Activated naive CD4-positive, alpha-beta T cell treated with anti-CD3 and anti-CD28 coated beads, Interleukin-2, amount 10 ng/mL, durations not matched to agents 7 days and 5 days (primary cell): ENCODE measurements at regions not wholly inside any gene's neighbourhood (a gene's known extent, or its start where the extent isn't known, plus 50 kb on each side); places are given as distances from the start of the nearest gene placed in this dataset.
"Not testable (repeated sequence)": the region's sequence is repeated elsewhere in the genome, so short reads cannot be mapped to it uniquely, and the experiment has no call there.

Experiments used
- CTCF ChIA-PET: fragments of 350-600 bp; sonication (Branson Sonifier 250); formaldehyde crosslinking; loops from one replicate; lab custom pipeline; 2021; ENCODE audit warnings: antibody characterized with exemption; lab: Charles Lee
- DNase-seq: peaks from one replicate; pipeline ENCODE4 v3.0.0-alpha.2; 2020
- H3K27ac Mint-ChIP-seq: one replicate; pipeline ENCODE4 v1.8.0; 2021; ENCODE audit warnings: mild to moderate bottlenecking, moderate library complexity, mixed read lengths
- H3K27me3 Mint-ChIP-seq: one replicate; pipeline ENCODE4 v1.8.0; 2021; ENCODE audit warnings: mild to moderate bottlenecking, mixed read lengths
- H3K36me3 Mint-ChIP-seq: one replicate; pipeline ENCODE4 v1.8.0; 2021; ENCODE audit warnings: mixed read lengths
- H3K4me1 Mint-ChIP-seq: one replicate; pipeline ENCODE4 v1.8.0; 2021; ENCODE audit warnings: mixed read lengths
- H3K4me3 Mint-ChIP-seq: one replicate; pipeline ENCODE4 v1.8.0; 2021; ENCODE audit warnings: mild to moderate bottlenecking, moderate library complexity, mixed read lengths
- H3K9me3 Mint-ChIP-seq: one replicate; pipeline ENCODE4 v1.8.0; 2021; ENCODE audit warnings: mixed read lengths

DNA sequence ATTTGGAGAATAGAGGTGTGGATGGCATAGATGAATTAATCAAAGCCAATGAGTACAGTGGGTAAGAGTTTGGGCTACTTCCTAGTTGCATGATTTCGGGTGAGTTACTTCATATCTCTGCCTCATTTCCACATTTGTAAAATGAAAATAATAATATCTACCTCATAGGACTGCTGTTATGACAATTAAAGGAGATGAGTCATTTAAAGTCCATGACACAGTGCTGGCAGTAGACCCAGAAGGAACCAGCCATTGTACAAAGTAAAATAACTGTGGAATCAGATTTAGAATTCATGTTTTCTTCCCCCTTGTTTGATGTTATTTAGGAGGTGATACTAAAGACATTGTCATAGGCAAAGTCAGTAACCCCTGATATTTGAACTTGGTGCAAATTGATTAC lies 139.5 kb upstream of the SLC27A6 start:
- no peaks in the 10 kb centered on the region for H3K4me1 Mint-ChIP-seq
- no peak for DNase-seq
- no peaks in the 10 kb centered on the region for H3K27me3 Mint-ChIP-seq
- H3K4me3 Mint-ChIP-seq = no peak overlapping the region
- H3K36me3 Mint-ChIP-seq = no peaks in the 10 kb centered on the region
- CTCF ChIA-PET = no interaction called here
- H3K27ac Mint-ChIP-seq = no peak overlapping the region
- no peaks in the 10 kb centered on the region for H3K9me3 Mint-ChIP-seq

DNA sequence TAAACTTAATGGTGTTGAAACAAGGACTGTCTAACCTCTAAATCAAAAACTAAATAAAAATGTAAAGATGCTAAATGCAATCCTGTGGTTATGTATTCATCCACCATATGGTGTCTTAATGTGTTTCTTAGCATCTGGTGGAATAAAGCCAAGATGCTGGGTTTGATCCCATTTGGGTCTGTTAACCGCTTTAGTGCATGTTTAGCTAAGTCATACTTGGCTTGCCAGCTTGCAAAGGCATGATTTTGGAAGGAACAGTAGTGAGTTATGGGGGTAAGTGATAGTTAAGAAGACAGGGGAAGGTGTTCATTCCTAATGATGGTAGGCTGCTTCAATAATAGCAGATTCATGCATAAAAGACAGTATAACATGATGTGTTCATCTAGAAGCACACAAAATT lies 139.0 kb upstream of the SLC27A6 start:
- DNase-seq = no peak
- Mint-ChIP-seq H3K9me3 (no peaks in the 10 kb centered on the region), H3K27ac (no peak overlapping the region), H3K4me3 (no peak overlapping the region), H3K4me1 (no peaks in the 10 kb centered on the region), H3K27me3 (no peaks in the 10 kb centered on the region), H3K36me3 (no peaks in the 10 kb centered on the region)
- CTCF ChIA-PET = no interaction called here

DNA sequence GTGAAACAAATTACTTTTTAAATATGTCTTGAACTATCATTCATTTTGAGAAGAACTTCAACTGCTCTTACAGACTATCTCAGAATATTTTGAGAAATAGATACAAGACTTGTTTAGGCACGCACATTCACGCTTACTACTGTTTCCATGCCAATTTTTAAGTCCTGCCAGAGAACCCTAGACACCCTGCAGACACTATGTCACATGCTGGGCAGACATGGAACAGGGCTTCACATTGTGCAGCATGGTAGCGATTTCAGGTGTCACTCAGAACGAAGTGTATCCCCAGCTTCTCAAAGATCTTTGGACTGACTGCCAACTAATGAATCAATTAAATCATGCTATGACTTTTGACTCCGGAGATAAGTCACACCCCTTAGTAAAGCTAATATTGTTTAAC lies 128.7 kb upstream of the SLC27A6 start:
- no peaks in the 10 kb centered on the region for H3K4me1 Mint-ChIP-seq
- no peak overlapping the region for H3K4me3 Mint-ChIP-seq
- H3K27me3 Mint-ChIP-seq = no peaks in the 10 kb centered on the region
- H3K9me3 Mint-ChIP-seq = no peaks in the 10 kb centered on the region
- H3K36me3 Mint-ChIP-seq = no peaks in the 10 kb centered on the region
- CTCF ChIA-PET = no interaction called here
- no peak for DNase-seq
- no peak overlapping the region for H3K27ac Mint-ChIP-seq

DNA sequence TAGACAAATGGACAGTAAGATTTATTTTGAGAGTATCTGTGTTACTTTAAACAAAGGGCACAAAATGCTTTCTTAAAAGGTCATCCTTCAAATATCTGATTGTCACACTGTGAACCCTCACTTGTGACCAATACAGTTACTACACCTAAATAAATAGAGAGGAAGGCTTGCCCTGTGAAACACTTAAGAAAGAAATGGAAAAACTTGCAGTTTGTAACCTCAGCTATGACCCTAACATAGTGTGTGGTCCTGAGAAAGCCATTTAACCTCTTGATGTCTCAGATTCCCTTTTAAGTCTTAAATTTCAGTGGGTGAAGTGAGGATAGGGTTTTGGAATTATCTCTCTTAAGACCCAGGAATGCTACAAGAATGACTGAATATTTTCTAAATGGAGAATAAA lies 126.7 kb upstream of the SLC27A6 start:
- H3K27ac Mint-ChIP-seq = no peak overlapping the region
- no peaks in the 10 kb centered on the region for H3K9me3 Mint-ChIP-seq
- no peak for DNase-seq
- no peaks in the 10 kb centered on the region for H3K36me3 Mint-ChIP-seq
- CTCF ChIA-PET = no interaction called here
- H3K4me3 Mint-ChIP-seq = no peak overlapping the region
- H3K27me3 Mint-ChIP-seq = no peaks in the 10 kb centered on the region
- no peaks in the 10 kb centered on the region for H3K4me1 Mint-ChIP-seq

DNA sequence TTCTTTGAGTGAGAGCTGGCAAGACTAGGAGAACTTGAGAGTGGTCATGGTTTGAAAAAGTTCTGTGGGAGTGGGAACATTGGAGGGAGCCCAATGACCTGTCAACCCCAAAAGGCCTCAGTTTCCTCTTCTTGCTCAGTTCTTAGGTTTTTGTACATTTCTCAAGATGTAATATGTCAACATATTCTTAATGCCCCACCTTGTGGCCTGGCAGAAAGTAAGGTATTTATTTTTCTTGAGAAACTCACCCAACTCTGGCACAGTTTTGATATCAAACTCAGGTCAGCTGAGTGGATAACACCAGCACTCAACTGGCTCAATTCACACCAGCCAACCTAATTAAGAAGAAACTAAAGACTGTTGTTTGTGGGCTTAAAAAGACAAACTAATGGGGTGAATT lies 123.0 kb upstream of the SLC27A6 start:
- H3K27ac Mint-ChIP-seq = no peak overlapping the region
- H3K27me3 Mint-ChIP-seq = no peaks in the 10 kb centered on the region
- H3K4me3 Mint-ChIP-seq = no peak overlapping the region
- DNase-seq = no peak
- CTCF ChIA-PET = no interaction called here
- no peaks in the 10 kb centered on the region for H3K9me3 Mint-ChIP-seq
- H3K4me1 Mint-ChIP-seq = no peaks in the 10 kb centered on the region
- H3K36me3 Mint-ChIP-seq = no peaks in the 10 kb centered on the region

DNA sequence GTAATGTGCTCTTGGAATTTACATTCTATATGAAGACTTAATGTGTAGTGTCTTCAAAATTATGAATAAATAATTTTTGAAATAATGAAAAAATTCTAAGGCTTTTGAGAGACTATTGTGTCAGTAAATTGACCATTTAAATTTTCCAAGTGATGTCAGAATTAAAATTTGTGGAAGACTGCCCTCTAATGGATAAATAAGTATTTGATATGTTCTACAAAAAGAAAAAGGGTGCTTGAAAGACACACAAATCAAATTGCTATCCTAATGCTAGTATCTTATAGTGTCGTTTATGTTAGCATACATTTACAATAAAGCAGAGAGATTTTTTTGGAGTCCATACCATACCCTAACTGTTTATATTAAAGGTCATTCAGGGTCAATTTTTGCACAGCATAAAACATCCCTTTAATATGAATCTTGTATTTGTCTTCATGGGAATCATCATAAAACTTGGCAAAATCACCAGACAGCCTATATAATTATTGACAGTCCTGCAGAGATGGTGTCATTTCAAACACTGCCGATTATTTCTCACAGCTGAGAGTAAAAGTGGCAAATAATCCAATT lies 120.8 kb upstream of the SLC27A6 start:
- Mint-ChIP-seq H3K9me3 (peaks cover 3% of the 10 kb centered on the region), H3K4me1 (no peaks in the 10 kb centered on the region), H3K4me3 (no peak overlapping the region), H3K36me3 (no peaks in the 10 kb centered on the region), H3K27ac (no peak overlapping the region), H3K27me3 (no peaks in the 10 kb centered on the region)
- no peak for DNase-seq
- CTCF ChIA-PET = interaction anchor here (0.7 kb wide), 1 partner anchor 281 kb away, joined by 3 read pairs; no protein-coding TSS in a partner anchor

DNA sequence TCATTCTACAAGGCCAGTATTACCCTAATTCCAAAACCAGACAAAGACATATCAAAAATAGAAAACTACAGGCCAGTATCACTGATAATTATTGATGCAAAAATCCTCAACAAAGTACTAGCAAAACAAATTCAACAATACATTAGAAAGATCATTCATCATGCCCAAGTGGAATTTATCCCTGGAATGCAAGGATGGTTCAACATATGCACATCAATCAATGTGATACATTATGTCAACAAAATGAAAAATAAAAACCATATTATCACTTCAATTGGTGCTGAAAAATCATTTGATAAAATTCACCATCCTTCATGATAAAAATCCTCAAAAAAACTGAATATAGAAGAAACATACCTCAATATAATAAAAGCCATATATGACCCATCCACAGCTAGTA lies 115.2 kb upstream of the SLC27A6 start:
- Mint-ChIP-seq H3K27me3 (no peaks in the 10 kb centered on the region), H3K27ac (no peak overlapping the region), H3K4me3 (no peak overlapping the region), H3K4me1 (no peaks in the 10 kb centered on the region), H3K9me3 (peaks cover 13% of the 10 kb centered on the region), H3K36me3 (no peaks in the 10 kb centered on the region)
- DNase-seq = no peak
- CTCF ChIA-PET = no interaction called here

DNA sequence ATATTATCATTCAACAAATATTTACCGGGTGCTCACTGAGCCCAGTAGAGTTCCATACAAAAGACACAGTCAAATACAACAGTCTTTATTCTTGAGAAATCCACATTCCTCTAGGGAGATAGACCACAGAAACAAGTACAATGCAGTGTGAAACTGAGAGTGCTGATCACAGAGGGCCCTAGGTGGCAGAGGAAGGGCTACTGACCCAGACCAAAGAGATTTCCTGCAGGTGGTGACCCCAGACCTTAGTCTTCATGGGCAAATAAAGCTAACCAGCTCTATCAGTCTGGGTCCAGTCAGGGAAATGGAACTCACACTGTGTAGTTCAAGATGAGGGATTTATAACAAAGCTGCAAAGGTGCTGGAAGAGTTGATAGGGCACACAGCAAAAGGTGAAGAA lies 110.4 kb upstream of the SLC27A6 start:
- H3K27me3 Mint-ChIP-seq = no peaks in the 10 kb centered on the region
- DNase-seq = no peak
- peaks cover 9% of the 10 kb centered on the region for H3K9me3 Mint-ChIP-seq
- H3K36me3 Mint-ChIP-seq = no peaks in the 10 kb centered on the region
- no peak overlapping the region for H3K4me3 Mint-ChIP-seq
- CTCF ChIA-PET = no interaction called here
- no peak overlapping the region for H3K27ac Mint-ChIP-seq
- no peaks in the 10 kb centered on the region for H3K4me1 Mint-ChIP-seq

DNA sequence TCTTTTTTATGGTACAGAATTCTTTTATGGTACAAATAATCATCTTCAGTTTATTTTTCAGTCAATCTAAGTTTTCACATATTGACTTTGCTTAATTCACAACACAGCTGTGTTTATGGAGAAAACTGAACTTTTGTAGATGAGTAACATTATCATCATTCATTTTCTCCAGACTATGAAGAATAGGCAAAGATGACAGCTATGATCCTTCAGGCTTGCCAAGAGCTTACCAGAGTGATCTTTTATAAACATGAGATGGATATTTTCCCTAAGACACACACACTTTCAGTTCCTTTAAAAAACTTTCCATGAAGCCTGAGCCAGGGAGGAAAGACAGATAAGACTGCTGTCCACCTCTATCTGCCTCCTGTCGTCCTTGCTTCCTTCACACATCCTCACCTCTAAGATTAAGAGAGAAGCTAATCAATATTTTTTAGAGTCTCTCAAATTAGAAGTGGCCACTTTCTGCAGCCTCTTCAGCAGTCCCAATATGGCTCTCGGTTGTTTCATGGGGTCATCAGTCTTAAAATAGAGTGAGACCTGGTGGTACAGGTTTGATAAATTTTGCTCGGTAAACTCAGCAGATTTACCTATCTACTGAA lies 108.1 kb upstream of the SLC27A6 start:
- Mint-ChIP-seq H3K27ac (no peak overlapping the region), H3K36me3 (no peaks in the 10 kb centered on the region), H3K4me1 (no peaks in the 10 kb centered on the region), H3K4me3 (no peak overlapping the region), H3K27me3 (no peaks in the 10 kb centered on the region), H3K9me3 (peaks cover 9% of the 10 kb centered on the region)
- CTCF ChIA-PET = no interaction called here
- no peak for DNase-seq

DNA sequence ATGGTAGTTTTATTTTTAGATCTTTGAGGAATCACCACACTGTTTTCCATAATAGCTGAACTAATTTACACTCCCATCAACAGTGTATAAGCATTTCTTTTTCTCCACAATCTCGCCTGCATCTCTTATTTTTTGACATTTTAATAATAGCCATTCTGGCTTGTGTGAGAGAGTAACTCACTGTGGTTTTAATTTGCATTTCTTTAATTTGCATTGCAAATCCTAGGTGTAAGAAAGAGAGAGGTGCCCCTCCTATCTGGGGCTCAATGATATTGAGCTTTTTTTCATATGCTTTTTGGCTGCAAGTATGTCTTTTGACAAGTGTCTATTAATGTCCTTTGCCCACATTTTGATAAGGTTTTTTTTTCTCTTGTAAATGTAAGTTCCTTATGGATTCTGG lies 106.3 kb upstream of the SLC27A6 start:
- DNase-seq = no peak
- CTCF ChIA-PET = no interaction called here
- Mint-ChIP-seq H3K27me3 (no peaks in the 10 kb centered on the region), H3K27ac (no peak overlapping the region), H3K9me3 (peaks cover 9% of the 10 kb centered on the region), H3K36me3 (no peaks in the 10 kb centered on the region), H3K4me3 (no peak overlapping the region), H3K4me1 (no peaks in the 10 kb centered on the region)

DNA sequence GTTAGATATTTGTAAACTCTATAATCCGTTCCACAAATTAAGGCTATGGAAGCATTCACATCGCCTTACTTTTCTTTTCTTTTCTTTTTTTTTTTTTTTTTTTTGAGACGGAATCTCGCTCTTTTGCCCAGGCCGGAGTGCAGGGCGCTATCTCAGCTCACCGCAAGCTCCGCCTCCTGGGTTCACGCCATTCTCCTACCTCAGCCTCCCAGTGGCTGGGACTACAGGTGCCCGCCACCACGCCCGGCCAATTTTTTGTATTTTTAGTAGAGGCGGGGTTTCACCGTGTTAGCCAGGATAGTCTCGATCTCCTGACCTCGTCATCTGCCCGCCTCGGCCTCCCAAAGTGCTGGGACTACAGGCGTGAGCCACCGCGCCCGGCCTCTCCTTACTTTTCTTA lies 104.1 kb upstream of the SLC27A6 start:
- DNase-seq, H3K9me3 Mint-ChIP-seq, H3K4me1 Mint-ChIP-seq, H3K27ac Mint-ChIP-seq, H3K27me3 Mint-ChIP-seq, H3K4me3 Mint-ChIP-seq, H3K36me3 Mint-ChIP-seq, CTCF ChIA-PET: not testable (repeated sequence)

DNA sequence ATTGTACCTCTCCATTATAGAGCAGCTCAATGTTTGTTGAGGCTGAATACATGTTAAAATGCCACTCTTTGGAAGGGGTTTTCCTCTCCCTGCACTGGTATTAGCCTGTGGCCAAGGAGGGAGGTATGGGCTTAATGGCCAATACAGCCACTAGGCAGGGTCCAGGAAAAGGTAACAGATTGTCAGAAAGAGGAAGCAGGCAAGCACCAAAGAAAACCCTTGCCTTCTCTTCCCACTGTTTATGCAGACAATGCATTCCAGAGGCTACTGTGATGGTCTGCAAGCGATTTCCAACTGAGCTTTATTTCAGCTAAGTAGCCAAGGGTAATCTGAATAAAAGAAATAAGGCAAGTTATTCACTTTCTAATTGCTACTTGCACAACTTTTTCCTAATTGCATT lies 95.3 kb upstream of the SLC27A6 start:
- no peaks in the 10 kb centered on the region for H3K27me3 Mint-ChIP-seq
- H3K9me3 Mint-ChIP-seq = no peaks in the 10 kb centered on the region
- H3K36me3 Mint-ChIP-seq = no peaks in the 10 kb centered on the region
- H3K27ac Mint-ChIP-seq = no peak overlapping the region
- no peak for DNase-seq
- no peak overlapping the region for H3K4me3 Mint-ChIP-seq
- no peaks in the 10 kb centered on the region for H3K4me1 Mint-ChIP-seq
- CTCF ChIA-PET = no interaction called here

DNA sequence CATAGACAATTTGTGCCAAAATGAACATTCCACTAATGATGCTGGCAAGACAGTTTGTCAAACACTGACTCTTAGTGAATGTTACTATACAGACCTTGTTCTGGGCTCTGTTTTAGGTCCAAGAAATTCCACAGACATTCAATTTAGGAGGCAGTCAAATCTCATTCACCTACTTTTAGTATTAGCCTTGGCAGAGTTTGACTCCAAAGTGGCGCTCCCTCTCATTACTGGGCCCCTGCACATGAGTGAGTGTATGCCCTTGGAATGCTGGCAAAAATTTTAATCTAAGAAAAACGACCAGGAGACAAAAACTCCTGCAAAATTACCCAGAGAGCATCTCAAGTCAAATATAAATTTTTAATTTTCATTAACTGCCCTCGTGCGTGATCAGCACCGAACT lies 94.9 kb upstream of the SLC27A6 start:
- no peak for DNase-seq
- Mint-ChIP-seq H3K36me3 (no peaks in the 10 kb centered on the region), H3K27me3 (no peaks in the 10 kb centered on the region), H3K4me1 (no peaks in the 10 kb centered on the region), H3K9me3 (no peaks in the 10 kb centered on the region), H3K4me3 (no peak overlapping the region), H3K27ac (no peak overlapping the region)
- CTCF ChIA-PET = no interaction called here

DNA sequence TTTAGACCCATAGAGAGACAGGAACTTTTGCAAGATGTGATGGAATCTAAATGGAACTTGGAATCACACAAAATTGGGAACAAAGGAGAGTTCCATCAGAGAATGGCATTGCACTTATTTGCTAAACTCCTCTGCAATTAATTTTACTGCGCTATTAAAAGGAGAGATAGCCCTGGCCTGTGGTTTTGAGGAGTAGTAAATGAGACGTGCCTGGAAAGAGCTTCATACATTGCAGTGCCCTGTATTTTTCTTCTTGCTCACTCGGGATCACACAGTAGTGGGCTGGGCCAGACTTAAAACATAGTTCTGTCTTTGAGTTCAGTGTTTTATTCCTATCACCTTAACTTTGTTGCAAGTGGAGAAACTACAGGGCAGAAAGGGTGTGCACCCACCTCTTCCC lies 94.4 kb upstream of the SLC27A6 start:
- CTCF ChIA-PET = no interaction called here
- no peak for DNase-seq
- Mint-ChIP-seq H3K4me1 (no peaks in the 10 kb centered on the region), H3K4me3 (no peak overlapping the region), H3K9me3 (no peaks in the 10 kb centered on the region), H3K36me3 (no peaks in the 10 kb centered on the region), H3K27ac (no peak overlapping the region), H3K27me3 (no peaks in the 10 kb centered on the region)

DNA sequence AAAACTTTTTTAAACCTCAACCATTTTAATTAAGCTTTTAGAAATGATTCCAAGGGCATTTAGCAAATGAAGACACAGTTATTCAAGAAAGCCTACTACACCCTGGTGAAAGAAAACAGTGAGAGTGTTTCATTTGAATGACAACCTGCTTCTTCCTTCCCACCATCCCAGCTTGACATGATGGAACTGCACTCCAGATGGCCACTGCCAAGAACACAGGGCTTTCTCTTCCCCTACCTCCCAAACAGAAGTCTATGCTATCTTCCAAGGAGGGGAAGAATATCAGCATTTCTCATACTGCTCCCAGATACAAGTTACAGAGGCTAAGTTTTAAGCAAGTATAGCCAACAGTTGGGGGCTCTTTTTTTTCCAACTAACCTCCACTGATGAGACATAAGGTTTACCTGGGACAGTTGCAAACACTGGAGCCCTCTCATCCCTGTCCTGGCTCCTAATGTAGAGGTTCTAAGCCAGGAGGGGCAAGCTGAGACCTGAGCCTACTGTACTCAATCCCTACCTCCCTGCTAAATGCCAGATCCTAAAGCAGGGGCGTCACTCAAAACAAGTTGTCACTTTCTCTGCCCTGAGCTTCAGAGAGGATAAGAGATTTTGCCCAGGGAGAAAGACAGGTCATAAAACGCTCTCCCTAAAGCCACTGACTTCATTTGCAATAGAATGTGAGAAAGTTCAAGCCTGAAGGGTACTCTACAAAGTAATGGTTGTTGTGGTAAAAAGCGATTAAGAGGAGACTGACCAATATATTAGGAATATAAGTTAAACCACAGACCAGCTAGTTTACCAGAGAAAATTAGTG lies 88.5 kb upstream of the SLC27A6 start:
- Mint-ChIP-seq H3K27ac (no peak overlapping the region), H3K27me3 (no peaks in the 10 kb centered on the region), H3K9me3 (no peaks in the 10 kb centered on the region), H3K36me3 (no peaks in the 10 kb centered on the region), H3K4me3 (no peak overlapping the region), H3K4me1 (no peaks in the 10 kb centered on the region)
- no peak for DNase-seq
- CTCF ChIA-PET = no interaction called here
